Retina (tissue), 1 donor: ENCODE measurements at regions not wholly inside any gene's neighbourhood (a gene's known extent, or its start where the extent isn't known, plus 50 kb on each side); places are given as distances from the start of the nearest gene placed in this dataset.
"Not testable (repeated sequence)": the region's sequence is repeated elsewhere in the genome, so short reads cannot be mapped to it uniquely, and the experiment has no call there.

Experiments
- DNase-seq: peaks from one replicate; pipeline ENCODE4 v3.0.0-alpha.2; 2016

- DNase-seq = no peak
Measured at GRCh38 chr1:238409932-238410331, 519.2 kb upstream of the ZP4 start.

GRCh38 chr1:238409191-238409850 lies 518.6 kb upstream of the ZP4 start:
- DNase-seq = no peak

GRCh38 chr1:238408737-238409136 lies 518.0 kb upstream of the ZP4 start:
- no peak for DNase-seq

- DNase-seq = no peak
Measured at GRCh38 chr1:238406098-238406860, 515.6 kb upstream of the ZP4 start.

- DNase-seq = no peak
Measured at GRCh38 chr1:238404921-238405320, 514.2 kb upstream of the ZP4 start.

GRCh38 chr1:238404481-238404880 lies 513.8 kb upstream of the ZP4 start:
- DNase-seq = no peak

GRCh38 chr1:238401144-238401543 lies 510.4 kb upstream of the ZP4 start:
- DNase-seq = no peak

- DNase-seq = no peak
Measured at GRCh38 chr1:238399558-238399957, 508.8 kb upstream of the ZP4 start.

GRCh38 chr1:238396140-238396539 lies 505.4 kb upstream of the ZP4 start:
- DNase-seq = no peak

- DNase-seq = no peak
Measured at GRCh38 chr1:238384381-238384780, 493.7 kb upstream of the ZP4 start.

GRCh38 chr1:238380167-238380566 lies 489.4 kb upstream of the ZP4 start:
- DNase-seq = no peak

GRCh38 chr1:238379446-238379845 lies 488.7 kb upstream of the ZP4 start:
- DNase-seq = not testable (repeated sequence)

- no peak for DNase-seq
Measured at GRCh38 chr1:238377280-238377919, 486.7 kb upstream of the ZP4 start.

GRCh38 chr1:238370599-238370998 lies 479.9 kb upstream of the ZP4 start:
- DNase-seq = no peak

- no peak for DNase-seq
Measured at GRCh38 chr1:238364214-238364892, 473.6 kb upstream of the ZP4 start.

- no peak for DNase-seq
Measured at GRCh38 chr1:238360474-238360873, 469.8 kb upstream of the ZP4 start.

- no peak for DNase-seq
Measured at GRCh38 chr1:238350471-238350870, 459.7 kb upstream of the ZP4 start.

GRCh38 chr1:238346340-238346739 lies 455.6 kb upstream of the ZP4 start:
- DNase-seq = no peak

- no peak for DNase-seq
Measured at GRCh38 chr1:238345837-238346236, 455.1 kb upstream of the ZP4 start.

GRCh38 chr1:238343852-238344251 lies 453.1 kb upstream of the ZP4 start:
- no peak for DNase-seq

GRCh38 chr1:238341395-238341794 lies 450.7 kb upstream of the ZP4 start:
- no peak for DNase-seq

GRCh38 chr1:238340989-238341388 lies 450.3 kb upstream of the ZP4 start:
- DNase-seq = no peak

GRCh38 chr1:238336531-238336930 lies 445.8 kb upstream of the ZP4 start:
- no peak for DNase-seq

GRCh38 chr1:238334170-238334569 lies 443.4 kb upstream of the ZP4 start:
- no peak for DNase-seq
